Kidney (tissue), 13 donors: ENCODE measurements at regions not wholly inside any gene's neighbourhood (a gene's known extent, or its start where the extent isn't known, plus 50 kb on each side); places are given as distances from the start of the nearest gene placed in this dataset.

Experiments
- DNase-seq, 5 donors: peaks; one replicate each; pipeline ENCODE4 v3.0.0-alpha.2; 2013 to 2020
- FAIRE-seq: peaks from 2 replicates; lab custom pipeline; 2012; peaks lifted over from hg19 to GRCh38; lab: Jason Lieb, UNC
- H3K27ac ChIP-seq, 2 donors: one replicate each; pipeline ENCODE4 v1.7.0; 2013; ENCODE audit warnings: low read depth in 2 of 2, low read length in 2 of 2, inconsistent platforms in 1 of 2
- H3K27me3 ChIP-seq: one replicate; pipeline ENCODE4 v1.7.1; 2013; ENCODE audit warnings: low read length, inconsistent platforms; ENCODE audit not compliant: control insufficient read depth, insufficient read depth
- H3K36me3 ChIP-seq, 3 donors: one replicate each; pipeline versions ENCODE4 v1.7.0 to v1.7.1; 2013; ENCODE audit warnings: low read length in 3 of 3, control low read depth in 1 of 3, inconsistent platforms in 1 of 3; ENCODE audit not compliant: insufficient read depth in 3 of 3, control insufficient read depth in 2 of 3
- H3K4me1 ChIP-seq, 3 donors: one replicate each; pipeline versions ENCODE4 v1.7.0 to v1.7.1; 2013; ENCODE audit warnings: low read length in 3 of 3, inconsistent platforms in 1 of 3, low read depth in 1 of 3; ENCODE audit not compliant: control insufficient read depth in 2 of 3, insufficient read depth in 2 of 3
- H3K4me3 ChIP-seq, 3 donors: one replicate each; pipeline versions ENCODE4 v1.7.0 to v1.8.1; 2013; ENCODE audit warnings: low read length in 3 of 3, control low read depth in 1 of 3, inconsistent platforms in 1 of 3
- H3K9ac ChIP-seq, 3 donors: one replicate each; pipeline versions ENCODE4 v1.7.0 to v1.7.1; 2013; ENCODE audit warnings: low read length in 3 of 3, control low read depth in 1 of 3, inconsistent platforms in 1 of 3
- H3K9me3 ChIP-seq, 3 donors: one replicate each; pipeline versions ENCODE4 v1.7.0 to v1.7.1; 2013; ENCODE audit warnings: low read length in 3 of 3, control low read depth in 1 of 3, inconsistent platforms in 1 of 3; ENCODE audit not compliant: control insufficient read depth in 2 of 3, insufficient read depth in 1 of 3
- CTCF ChIP-seq: IDR thresholded peaks from 3 replicates; pipeline ENCODE4 v1.5.1; 2012; ENCODE audit warnings: mild to moderate bottlenecking, moderate library complexity, borderline replicate concordance; ENCODE audit not compliant: insufficient read depth; ENCODE audit errors: extremely low read depth
- intact Hi-C: fragments of 100-400 bp; cut with DNase I; formaldehyde crosslinking; loops from one replicate; pipeline ENCODE4 v1.11.1; 2022
- donor health status: control.
- donor health status: control.
- donor health status: control.
- donor health status: control.
- donor health status: control.
- donor health status: DM: yes; HTN: yes; CAD: no.
- donor health status: Normal renal cell carcinoma (clear cell type).

GRCh38 chr14:87207756-87208155 is 785.2 kb downstream of the GALC start:
- FAIRE-seq = no peak

GRCh38 chr14:87205811-87206210 is 787.2 kb downstream of the GALC start:
- H3K9me3 ChIP-seq = no peaks in the 10 kb centered on the region
- H3K4me1 ChIP-seq = no peaks in the 10 kb centered on the region
- no peaks in the 10 kb centered on the region for H3K36me3 ChIP-seq
- FAIRE-seq = no peak
- intact Hi-C loops = no loop called here
- DNase-seq = no peak
- TF ChIP-seq CTCF = no peak
- no peaks in the 10 kb centered on the region for H3K27me3 ChIP-seq
- no peak overlapping the region for H3K27ac ChIP-seq
- no peak overlapping the region for H3K9ac ChIP-seq
- no peak overlapping the region for H3K4me3 ChIP-seq

More at GRCh38 chr14:87207756-87208155, 785.2 kb downstream of the GALC start:
- DNase-seq = no peak
- no peak overlapping the region for H3K27ac ChIP-seq
- H3K9ac ChIP-seq = no peak overlapping the region
- H3K4me1 ChIP-seq = no peaks in the 10 kb centered on the region
- no peak overlapping the region for H3K4me3 ChIP-seq
- H3K27me3 ChIP-seq = no peaks in the 10 kb centered on the region
- H3K36me3 ChIP-seq = no peaks in the 10 kb centered on the region
- H3K9me3 ChIP-seq = no peaks in the 10 kb centered on the region
- intact Hi-C loops = no loop called here
- no peak for TF ChIP-seq CTCF

- no peaks in the 10 kb centered on the region for H3K4me1 ChIP-seq
- H3K9ac ChIP-seq = no peak overlapping the region
- H3K4me3 ChIP-seq = no peak overlapping the region
- no peak for TF ChIP-seq CTCF
- H3K27me3 ChIP-seq = no peaks in the 10 kb centered on the region
- no peaks in the 10 kb centered on the region for H3K9me3 ChIP-seq
- no peak overlapping the region for H3K27ac ChIP-seq
- DNase-seq (no peak), FAIRE-seq (no peak)
- intact Hi-C loops = no loop called here
- no peaks in the 10 kb centered on the region for H3K36me3 ChIP-seq
Measured at GRCh38 chr14:87203346-87203745, 789.6 kb downstream of the GALC start.

- Histone ChIP-seq H3K27ac (no peak overlapping the region), H3K4me1 (no peaks in the 10 kb centered on the region), H3K9me3 (no peaks in the 10 kb centered on the region), H3K4me3 (no peak overlapping the region), H3K27me3 (no peaks in the 10 kb centered on the region), H3K36me3 (no peaks in the 10 kb centered on the region), H3K9ac (no peak overlapping the region)
- DNase-seq = peak in 2 of 5 donors; percentile 42 to 80
- no peak for TF ChIP-seq CTCF
- intact Hi-C loops = no loop called here
- FAIRE-seq = no peak
Measured at GRCh38 chr14:87199381-87199780, 793.6 kb downstream of the GALC start.
